ENCODE measurements at regions not wholly inside any gene's neighbourhood (a gene's known extent, or its start where the extent isn't known, plus 50 kb on each side); places are given as distances from the start of the nearest gene placed in this dataset.

DNA sequence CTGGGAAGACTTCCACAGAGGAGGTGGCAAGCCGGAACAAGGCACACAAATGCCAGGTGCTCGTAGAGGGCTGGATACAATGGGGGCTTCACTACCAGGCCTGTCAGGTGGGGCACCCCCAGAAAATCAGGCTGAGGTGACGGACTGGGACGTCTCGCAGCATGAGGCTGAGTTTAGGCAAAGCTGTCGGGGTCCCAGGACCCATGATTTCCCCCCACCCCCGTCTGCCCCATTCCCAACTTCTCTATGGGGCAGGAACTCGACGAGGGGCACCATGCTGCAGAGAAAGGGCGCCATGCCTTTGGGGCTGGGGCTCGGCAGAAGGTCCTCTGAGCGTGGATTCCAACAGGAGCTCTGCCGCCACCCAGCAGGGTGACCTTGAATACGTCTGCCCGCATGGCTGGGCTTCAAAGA lies 65.7 kb upstream of the HES1 start:
- intact Hi-C loops (cut with DNase I): no loop called here
- H3K27me3 ChIP-seq: no peaks in the 10 kb centered on the region
- 65 to 95% (median 72%) methylated on average over 3 to 15 of the region's 15 CpGs for WGBS, 4 donors
- H3K36me3 ChIP-seq (replicated peaks in 1 of 2): no peaks in the 10 kb centered on the region
- peak in 2 of 7 donors; percentile 79 to 82 for DNase-seq
- H3K4me1 ChIP-seq (replicated peaks in 1 of 2): peaks cover 10 to 14% of the 10 kb centered on the region in 2 donors
- H3K9me3 ChIP-seq (replicated peaks in 1 of 3): no peaks in the 10 kb centered on the region
- H3K4me3 ChIP-seq: peak overlapping the region in 1 of 4 donors; percentile 58
- TF ChIP-seq POLR2A (IDR thresholded peaks at IDR 0.05): no peak
- TF ChIP-seq, protein P1, sequence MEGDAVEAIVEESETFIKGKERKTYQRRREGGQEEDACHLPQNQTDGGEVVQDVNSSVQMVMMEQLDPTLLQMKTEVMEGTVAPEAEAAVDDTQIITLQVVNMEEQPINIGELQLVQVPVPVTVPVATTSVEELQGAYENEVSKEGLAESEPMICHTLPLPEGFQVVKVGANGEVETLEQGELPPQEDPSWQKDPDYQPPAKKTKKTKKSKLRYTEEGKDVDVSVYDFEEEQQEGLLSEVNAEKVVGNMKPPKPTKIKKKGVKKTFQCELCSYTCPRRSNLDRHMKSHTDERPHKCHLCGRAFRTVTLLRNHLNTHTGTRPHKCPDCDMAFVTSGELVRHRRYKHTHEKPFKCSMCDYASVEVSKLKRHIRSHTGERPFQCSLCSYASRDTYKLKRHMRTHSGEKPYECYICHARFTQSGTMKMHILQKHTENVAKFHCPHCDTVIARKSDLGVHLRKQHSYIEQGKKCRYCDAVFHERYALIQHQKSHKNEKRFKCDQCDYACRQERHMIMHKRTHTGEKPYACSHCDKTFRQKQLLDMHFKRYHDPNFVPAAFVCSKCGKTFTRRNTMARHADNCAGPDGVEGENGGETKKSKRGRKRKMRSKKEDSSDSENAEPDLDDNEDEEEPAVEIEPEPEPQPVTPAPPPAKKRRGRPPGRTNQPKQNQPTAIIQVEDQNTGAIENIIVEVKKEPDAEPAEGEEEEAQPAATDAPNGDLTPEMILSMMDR (IDR thresholded peaks at IDR 0.05): no peak
- H3K27ac ChIP-seq: peak overlapping the region in 3 of 5 donors; percentile 11 to 92 (median 41)

DNA sequence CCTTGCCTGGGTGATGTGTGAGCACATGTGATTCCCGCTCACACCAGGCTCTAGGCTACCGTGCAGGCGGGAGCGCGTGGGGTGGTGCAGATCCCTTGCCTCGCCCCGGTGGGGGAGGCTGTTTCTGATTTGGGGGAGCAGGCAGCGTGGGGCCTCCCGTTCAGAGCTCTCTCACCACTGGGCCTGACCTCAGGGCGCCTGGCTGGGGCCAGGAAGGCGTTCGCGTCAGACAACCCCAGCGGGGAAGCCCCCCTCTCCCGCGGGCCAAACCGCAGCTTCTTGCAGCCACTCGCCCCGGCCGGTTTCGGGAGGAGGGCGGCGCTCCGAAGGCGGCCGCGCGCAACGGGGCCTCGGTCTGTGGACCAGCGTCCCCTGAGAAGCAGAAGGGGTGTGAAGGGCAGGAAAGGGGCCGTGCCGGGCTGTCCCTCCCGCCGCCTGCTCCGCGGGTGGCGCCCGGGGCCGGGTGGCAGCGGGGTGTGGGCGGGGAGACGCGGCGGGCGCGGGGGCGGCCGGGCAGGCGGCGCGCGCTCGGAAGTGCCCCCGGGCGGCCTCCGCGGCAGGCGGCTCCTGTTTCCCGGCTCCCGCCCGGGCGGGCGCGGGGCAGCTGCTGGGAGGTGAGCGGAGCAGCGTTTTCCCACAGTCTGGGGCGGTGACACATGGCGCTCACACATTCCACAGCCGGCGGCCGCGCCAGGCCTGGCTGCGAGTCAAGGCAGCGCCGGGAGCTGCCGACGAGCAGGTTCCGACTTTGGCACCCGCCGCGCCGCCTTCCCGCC lies 65.1 kb upstream of the HES1 start:
- Histone ChIP-seq H3K36me3 (replicated peaks in 1 of 2) (no peaks in the 10 kb centered on the region), H3K27me3 (no peaks in the 10 kb centered on the region), H3K4me3 (peak overlapping the region in 2 of 4 donors; percentile 31 to 58), H3K9me3 (replicated peaks in 1 of 3) (no peaks in the 10 kb centered on the region), H3K4me1 (replicated peaks in 1 of 2) (peaks cover 10 to 14% of the 10 kb centered on the region in 2 donors), H3K27ac (peak overlapping the region in 3 of 5 donors; percentile 11 to 92 (median 41))
- TF ChIP-seq, protein P1 (IDR thresholded peaks at IDR 0.05): peak in 1 of 6 experiments; percentile 44
- TF ChIP-seq POLR2A (IDR thresholded peaks at IDR 0.05): peak in 1 of 2 donors; percentile 21
- WGBS, 4 donors: 1 to 20% (median 4%) methylated on average over 1 to 84 of the region's 84 CpGs
- intact Hi-C loops (cut with DNase I): no loop called here
- peak; percentile 74 to 89 (median 87) for DNase-seq

DNA sequence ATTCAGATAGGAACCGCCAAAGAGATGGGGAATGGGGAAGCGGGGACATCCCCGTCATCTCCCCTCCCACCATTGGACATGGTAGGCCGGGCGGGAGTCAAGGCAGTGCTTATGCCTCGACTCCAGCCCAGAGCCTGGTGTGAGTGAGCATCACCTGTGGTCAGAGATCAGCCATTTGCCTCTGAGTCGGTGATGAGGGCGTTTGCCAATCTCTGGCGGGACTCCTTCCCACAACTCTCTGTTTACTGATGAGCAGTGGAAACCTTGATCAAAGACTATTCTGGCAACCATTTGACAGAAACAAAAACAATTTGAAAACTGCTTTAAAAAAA lies 63.9 kb upstream of the HES1 start:
- H3K27me3 ChIP-seq: no peaks in the 10 kb centered on the region
- DNase-seq: no peak
- H3K4me3 ChIP-seq: no peak overlapping the region
- 78 to 82% (median 78%) methylated on average over 9 of the region's 9 CpGs for WGBS, 4 donors
- TF ChIP-seq POLR2A (IDR thresholded peaks at IDR 0.05): no peak
- TF ChIP-seq, protein P1 (IDR thresholded peaks at IDR 0.05): no peak
- H3K4me1 ChIP-seq (replicated peaks in 1 of 2): peaks cover 10 to 14% of the 10 kb centered on the region in 2 donors
- H3K36me3 ChIP-seq (replicated peaks in 1 of 2): no peaks in the 10 kb centered on the region
- H3K9me3 ChIP-seq (replicated peaks in 1 of 3): no peaks in the 10 kb centered on the region
- no peak overlapping the region for H3K27ac ChIP-seq
- intact Hi-C loops (cut with DNase I): no loop called here

DNA sequence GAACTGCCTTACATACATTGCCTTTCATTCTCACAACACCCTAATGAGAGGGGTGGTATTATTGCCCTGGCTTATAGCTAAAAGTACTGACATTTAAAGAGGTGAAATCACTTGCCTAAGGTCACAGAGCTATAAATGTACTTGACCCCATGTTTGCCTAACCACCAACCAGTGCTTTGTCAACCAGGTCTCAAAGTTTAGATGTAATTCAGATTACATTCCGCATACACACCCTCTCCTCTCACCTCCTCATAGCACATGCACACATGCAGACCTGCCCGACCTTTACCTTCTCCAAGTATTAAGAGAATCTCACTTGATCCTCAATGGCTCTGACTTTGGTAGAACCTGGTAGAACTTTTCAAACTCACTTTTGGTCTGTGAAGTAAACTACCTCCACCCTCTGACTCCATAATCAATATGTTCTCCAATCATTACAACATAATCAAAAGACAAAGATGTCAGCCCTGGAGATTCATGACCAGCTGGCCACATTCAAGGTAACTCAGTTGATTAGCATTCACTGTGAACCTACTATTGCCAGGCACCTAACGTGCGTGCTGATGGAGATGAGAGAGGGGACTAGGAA lies 63.2 kb upstream of the HES1 start:
- intact Hi-C loops (cut with DNase I): no loop called here
- TF ChIP-seq, protein P1 (IDR thresholded peaks at IDR 0.05): no peak
- TF ChIP-seq POLR2A (IDR thresholded peaks at IDR 0.05): no peak
- Histone ChIP-seq H3K27me3 (no peaks in the 10 kb centered on the region), H3K36me3 (replicated peaks in 1 of 2) (no peaks in the 10 kb centered on the region), H3K4me3 (no peak overlapping the region), H3K4me1 (replicated peaks in 1 of 2) (peaks cover 10 to 14% of the 10 kb centered on the region in 2 donors), H3K9me3 (replicated peaks in 1 of 3) (no peaks in the 10 kb centered on the region), H3K27ac (no peak overlapping the region)
- no peak for DNase-seq
- 90 to 99% (median 93%) methylated on average over 4 of the region's 4 CpGs for WGBS, 4 donors

Data from adrenal gland (tissue), 9 donors.